ENCODE measurements at regions not wholly inside any gene's neighbourhood (a gene's known extent, or its start where the extent isn't known, plus 50 kb on each side); places are given as distances from the start of the nearest gene placed in this dataset.

GRCh38 chr2:200110381-200110780, 155.0 kb downstream of the MAIP1 start:
- TF ChIP-seq CTCF (IDR thresholded peaks at IDR 0.05; ENCODE audit: low read length), result no peak
- no peak for TF ChIP-seq EZH2 (optimal IDR thresholded peaks at IDR 0.05; ENCODE audit: low read depth, low read length)
